HG03175 (cell line): ENCODE measurements at regions not wholly inside any gene's neighbourhood (a gene's known extent, or its start where the extent isn't known, plus 50 kb on each side); places are given as distances from the start of the nearest gene placed in this dataset.

Experiments used
- ATAC-seq: cut with Tn5 transposase; IDR thresholded peaks from one replicate; pipeline ENCODE4 v1.9.1; 2021; ENCODE audit warnings: mild to moderate bottlenecking, moderate library complexity; ENCODE audit not compliant: unreplicated experiment

- ATAC-seq = no peak
Observed at GRCh38 chr2:8276026-8276425, 405.8 kb upstream of the ID2 start.

- peak; percentile 77 for ATAC-seq
Observed at GRCh38 chr2:8277921-8278571, 403.8 kb upstream of the ID2 start.

GRCh38 chr2:8278709-8279354, 403.0 kb upstream of the ID2 start:
- ATAC-seq = no peak

GRCh38 chr2:8279506-8279905, 402.4 kb upstream of the ID2 start:
- no peak for ATAC-seq

GRCh38 chr2:8281234-8281633, 400.6 kb upstream of the ID2 start:
- no peak for ATAC-seq

GRCh38 chr2:8281950-8282857, 399.7 kb upstream of the ID2 start:
- no peak for ATAC-seq

GRCh38 chr2:8282858-8283252, 399.0 kb upstream of the ID2 start:
- no peak for ATAC-seq

- no peak for ATAC-seq
Observed at GRCh38 chr2:8285081-8285480, 396.8 kb upstream of the ID2 start.

- ATAC-seq = no peak
Observed at GRCh38 chr2:8285898-8286297, 396.0 kb upstream of the ID2 start.

GRCh38 chr2:8288206-8288605, 393.6 kb upstream of the ID2 start:
- ATAC-seq = no peak

- no peak for ATAC-seq
Observed at GRCh38 chr2:8289111-8289510, 392.7 kb upstream of the ID2 start.

- no peak for ATAC-seq
Observed at GRCh38 chr2:8290771-8291352, 391.0 kb upstream of the ID2 start.

- ATAC-seq = no peak
Observed at GRCh38 chr2:8296306-8296705, 385.6 kb upstream of the ID2 start.

- no peak for ATAC-seq
Observed at GRCh38 chr2:8297376-8298231, 384.3 kb upstream of the ID2 start.

GRCh38 chr2:8298783-8299182, 383.1 kb upstream of the ID2 start:
- no peak for ATAC-seq

- no peak for ATAC-seq
Observed at GRCh38 chr2:8300216-8300615, 381.6 kb upstream of the ID2 start.

GRCh38 chr2:8300905-8301304, 381.0 kb upstream of the ID2 start:
- no peak for ATAC-seq

- ATAC-seq = peak; percentile 71
Observed at GRCh38 chr2:8303322-8303832, 378.5 kb upstream of the ID2 start.

GRCh38 chr2:8304821-8305766, 376.8 kb upstream of the ID2 start:
- ATAC-seq = no peak
